MM.1S (cell line): ENCODE measurements at regions not wholly inside any gene's neighbourhood (a gene's known extent, or its start where the extent isn't known, plus 50 kb on each side); places are given as distances from the start of the nearest gene placed in this dataset.

Experiments
- EZH2 ChIP-seq: fragments of 300-600 bp; sonication (generic); optimal IDR thresholded peaks from 2 replicates; pipeline ENCODE3; 2017; ENCODE audit warnings: low read depth, mild to moderate bottlenecking, antibody characterized with exemption, low read length, mixed read lengths
- EZH2phosphoT487 ChIP-seq: fragments of 300-600 bp; sonication (generic); IDR thresholded peaks from 2 replicates; pipeline ENCODE4 v1.6.1; 2018; ENCODE audit warnings: antibody characterized with exemption, low read length
- TF ChIP-seq, protein P1 (sequence below): fragments of 300-600 bp; sonication (generic); IDR thresholded peaks from 2 replicates; pipeline ENCODE4 v1.5.1; 2016; ENCODE audit warnings: antibody characterized with exemption, low read length, mixed read lengths

DNA sequence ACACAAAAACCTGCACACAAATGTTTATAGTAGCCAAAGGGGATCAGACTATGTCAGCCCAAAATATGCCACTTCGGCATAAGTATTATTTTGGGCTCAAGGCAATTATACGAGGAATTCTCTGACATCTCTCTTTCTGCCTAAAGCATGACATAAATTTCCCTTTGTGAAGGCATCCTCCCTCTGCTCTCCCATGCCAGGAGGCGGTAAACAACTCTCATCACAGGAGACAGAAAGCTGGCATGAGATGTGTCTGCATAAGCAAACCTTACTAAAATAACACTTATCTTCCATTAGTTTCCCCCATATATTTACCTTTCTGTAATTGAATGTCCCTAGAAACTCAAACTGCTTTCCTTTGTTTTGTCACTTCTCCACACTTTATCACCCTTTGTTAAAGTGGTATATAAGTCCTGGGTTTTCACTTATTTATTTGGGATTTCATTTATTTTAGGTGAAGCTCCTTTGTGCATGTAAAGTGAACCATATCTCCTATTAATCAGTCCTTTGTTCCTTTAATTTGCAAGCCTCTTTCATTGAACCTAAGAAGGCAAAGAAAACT, 68.3 kb downstream of the LACC1 start:
- TF ChIP-seq, protein P1, sequence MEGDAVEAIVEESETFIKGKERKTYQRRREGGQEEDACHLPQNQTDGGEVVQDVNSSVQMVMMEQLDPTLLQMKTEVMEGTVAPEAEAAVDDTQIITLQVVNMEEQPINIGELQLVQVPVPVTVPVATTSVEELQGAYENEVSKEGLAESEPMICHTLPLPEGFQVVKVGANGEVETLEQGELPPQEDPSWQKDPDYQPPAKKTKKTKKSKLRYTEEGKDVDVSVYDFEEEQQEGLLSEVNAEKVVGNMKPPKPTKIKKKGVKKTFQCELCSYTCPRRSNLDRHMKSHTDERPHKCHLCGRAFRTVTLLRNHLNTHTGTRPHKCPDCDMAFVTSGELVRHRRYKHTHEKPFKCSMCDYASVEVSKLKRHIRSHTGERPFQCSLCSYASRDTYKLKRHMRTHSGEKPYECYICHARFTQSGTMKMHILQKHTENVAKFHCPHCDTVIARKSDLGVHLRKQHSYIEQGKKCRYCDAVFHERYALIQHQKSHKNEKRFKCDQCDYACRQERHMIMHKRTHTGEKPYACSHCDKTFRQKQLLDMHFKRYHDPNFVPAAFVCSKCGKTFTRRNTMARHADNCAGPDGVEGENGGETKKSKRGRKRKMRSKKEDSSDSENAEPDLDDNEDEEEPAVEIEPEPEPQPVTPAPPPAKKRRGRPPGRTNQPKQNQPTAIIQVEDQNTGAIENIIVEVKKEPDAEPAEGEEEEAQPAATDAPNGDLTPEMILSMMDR: no peak
- TF ChIP-seq EZH2: no peak
- no peak for TF ChIP-seq EZH2phosphoT487
